B cell (primary cell): ENCODE measurements at regions not wholly inside any gene's neighbourhood (a gene's known extent, or its start where the extent isn't known, plus 50 kb on each side); places are given as distances from the start of the nearest gene placed in this dataset.

ENCODE experiments used
- ATAC-seq: fragments of 200-7000 bp; cut with Tn5 transposase; one replicate; pipeline ENCODE4 v1.10.0; 2021; ENCODE audit warnings: low read depth, mild to moderate bottlenecking, moderate number of reproducible peaks, moderate library complexity
- CTCF ChIA-PET: fragments of 350-600 bp; sonication (Branson Sonifier 250); formaldehyde crosslinking; loops from one replicate; lab custom pipeline; 2021; ENCODE audit warnings: antibody characterized with exemption, inconsistent platforms; lab: Charles Lee
- POLR2A ChIA-PET: fragments of 350-600 bp; sonication (Branson Sonifier 250); formaldehyde crosslinking; loops from one replicate; lab custom pipeline; 2021; ENCODE audit warnings: antibody characterized with exemption; lab: Charles Lee
- DNase-seq: peaks from one replicate; pipeline ENCODE4 v3.0.0; 2013
- H2AFZ ChIP-seq: 2 replicates; pipeline ENCODE4 v1.6.1; 2012; ENCODE audit warnings: mild to moderate bottlenecking, low read depth, low read length; ENCODE audit not compliant: insufficient read depth, poor library complexity, severe bottlenecking
- H3K27ac ChIP-seq, 2 donors: 1 replicate in 1 of 2; 2 replicates in 1 of 2; pipeline ENCODE4 v1.5.1; 2012 to 2013; ENCODE audit warnings: low read length in 2 of 2, mild to moderate bottlenecking in 2 of 2, moderate library complexity in 1 of 2
- H3K27me3 ChIP-seq, 4 experiments: fragments of 200-600 bp in 1 of 4; sonication (generic) in 1 of 4; replicated peaks in 1 of 4; 1 replicate in 2 of 4; 2 replicates in 2 of 4; pipeline versions ENCODE4 v1.6.1 to v1.7.0; 2013 to 2016; ENCODE audit warnings: low read length in 3 of 4, mild to moderate bottlenecking in 2 of 4, mixed read lengths in 1 of 4, moderate library complexity in 1 of 4; ENCODE audit not compliant: insufficient read depth in 4 of 4, control insufficient read depth in 3 of 4; ENCODE audit errors: control extremely low read depth in 1 of 4
- H3K36me3 ChIP-seq, 2 experiments: replicated peaks in 1 of 2; 1 replicate in 1 of 2; 2 replicates in 1 of 2; pipeline versions ENCODE4 v1.6.1 to v1.7.1; 2013; ENCODE audit warnings: low read length in 1 of 2; ENCODE audit not compliant: insufficient read depth in 2 of 2, control insufficient read depth in 1 of 2; ENCODE audit errors: control extremely low read depth in 1 of 2, extremely low read depth in 1 of 2
- H3K4me1 ChIP-seq, 2 donors: fragments of 200-600 bp in 1 of 2; sonication (generic) in 1 of 2; 1 replicate in 1 of 2; 2 replicates in 1 of 2; pipeline versions ENCODE4 v1.5.1 to v1.6.1; 2013 to 2017; ENCODE audit warnings: low read length in 2 of 2; ENCODE audit not compliant: control insufficient read depth in 2 of 2, insufficient read depth in 2 of 2
- H3K4me2 ChIP-seq: replicated peaks from 2 replicates; pipeline ENCODE3; 2012; ENCODE audit warnings: mild to moderate bottlenecking, low read depth, low read length; ENCODE audit not compliant: poor library complexity, severe bottlenecking
- H3K4me3 ChIP-seq, 5 experiments: fragments of 200-600 bp in 1 of 5; sonication (generic) in 1 of 5; 1 replicate in 3 of 5; 2 replicates in 2 of 5; pipeline versions ENCODE4 v1.5.1 to v1.7.0; 2011 to 2016; ENCODE audit warnings: low read length in 4 of 5, mild to moderate bottlenecking in 4 of 5, low read depth in 2 of 5, control low read depth in 1 of 5, moderate library complexity in 1 of 5; ENCODE audit not compliant: insufficient read depth in 1 of 5; ENCODE audit errors: control extremely low read depth in 1 of 5, extremely low read depth in 1 of 5
- H3K79me2 ChIP-seq: fragments of 200-600 bp; sonication (generic); one replicate; pipeline ENCODE4 v1.6.0; 2016; ENCODE audit warnings: low read length; ENCODE audit not compliant: control insufficient read depth, insufficient read depth
- H3K9ac ChIP-seq: fragments of 200-600 bp; sonication (generic); 2 replicates; pipeline ENCODE4 v1.6.1; 2017; ENCODE audit warnings: mild to moderate bottlenecking, low read length, moderate library complexity
- H3K9me3 ChIP-seq, 3 donors: one replicate each; pipeline versions ENCODE4 v1.6.1 to v1.7.1; 2013; ENCODE audit warnings: low read length in 2 of 3; ENCODE audit not compliant: control insufficient read depth in 2 of 3, insufficient read depth in 1 of 3; ENCODE audit errors: control extremely low read depth in 1 of 3
- H4K20me1 ChIP-seq: 2 replicates; pipeline ENCODE4 v1.6.0; 2012; ENCODE audit warnings: mild to moderate bottlenecking, low read length; ENCODE audit not compliant: insufficient read depth, control insufficient read depth, poor library complexity, severe bottlenecking
- H3K27ac Mint-ChIP-seq: one replicate; pipeline ENCODE4 v1.8.0; 2021; ENCODE audit warnings: mixed read lengths
- H3K27me3 Mint-ChIP-seq: one replicate; pipeline ENCODE4 v1.8.0; 2021; ENCODE audit warnings: mixed read lengths
- H3K4me1 Mint-ChIP-seq: one replicate; pipeline ENCODE4 v1.8.0; 2021; ENCODE audit warnings: mixed read lengths
- H3K4me3 Mint-ChIP-seq: one replicate; pipeline ENCODE4 v1.8.0; 2021; ENCODE audit warnings: mixed read lengths
- H3K9me3 Mint-ChIP-seq: one replicate; pipeline ENCODE4 v1.8.0; 2022; ENCODE audit warnings: mixed read lengths; ENCODE audit not compliant: insufficient read depth
- CTCF ChIP-seq: fragments of 200-600 bp; IDR thresholded peaks from one replicate; pipeline ENCODE4 v1.8.0; 2022; ENCODE audit warnings: antibody characterized with exemption, mild to moderate bottlenecking
- EZH2 ChIP-seq: IDR thresholded peaks from 2 replicates; pipeline ENCODE4 v1.6.1; 2012; ENCODE audit warnings: borderline replicate concordance, low read depth, mild to moderate bottlenecking, moderate library complexity, low read length; ENCODE audit not compliant: insufficient read depth, poor library complexity, severe bottlenecking
- WGBS: methylation state at CpG from one replicate; pipeline ENCODE4 v1.1.5; 2013; ENCODE audit warnings: missing lambda C conversion rate; ENCODE audit not compliant: insufficient coverage; 5-methylcytosine and 5-hydroxymethylcytosine counted together
- intact Hi-C: fragments of 100-400 bp; cut with micrococcal nuclease; formaldehyde crosslinking; loops from one replicate; pipeline ENCODE4 v1.10.0; 2022

- no peak overlapping the region for H3K27ac ChIP-seq
- H3K9me3 Mint-ChIP-seq, result no peaks in the 10 kb centered on the region
- no peaks in the 10 kb centered on the region for H3K27me3 ChIP-seq
- no peak for TF ChIP-seq CTCF
- no peak for TF ChIP-seq EZH2
- H3K4me3 ChIP-seq, result no peak overlapping the region
- H3K4me1 ChIP-seq, result no peaks in the 10 kb centered on the region
- intact Hi-C loops, result no loop called here
- no peak overlapping the region for H3K4me3 Mint-ChIP-seq
- ChIA-PET CTCF (no interaction called here), POLR2A (no interaction called here)
- H2AFZ ChIP-seq, result no peak overlapping the region
- H3K4me2 ChIP-seq, result no peak overlapping the region
- peaks cover 0 to 12% (median 0%) of the 10 kb centered on the region in 3 donors for H3K9me3 ChIP-seq
- H3K36me3 ChIP-seq, result no peaks in the 10 kb centered on the region
- no peaks in the 10 kb centered on the region for H4K20me1 ChIP-seq
- H3K79me2 ChIP-seq, result no peaks in the 10 kb centered on the region
- no peak for DNase-seq
- no peak for ATAC-seq
- H3K9ac ChIP-seq, result no peak overlapping the region
- no peaks in the 10 kb centered on the region for H3K4me1 Mint-ChIP-seq
- 81% methylated on average over 6 of the region's 11 CpGs for WGBS
- H3K27ac Mint-ChIP-seq, result no peak overlapping the region
- no peaks in the 10 kb centered on the region for H3K27me3 Mint-ChIP-seq
Observed at GRCh38 chr18:77777163-77777562, 527.5 kb downstream of the GALR1 start.

- H2AFZ ChIP-seq, result no peak overlapping the region
- ATAC-seq (no peak), DNase-seq (no peak)
- no peak overlapping the region for H3K27ac Mint-ChIP-seq
- intact Hi-C loops, result no loop called here
- H3K4me2 ChIP-seq, result no peak overlapping the region
- peaks cover 0 to 5% (median 0%) of the 10 kb centered on the region in 3 donors for H3K9me3 ChIP-seq
- POLR2A ChIA-PET, result no interaction called here
- H3K79me2 ChIP-seq, result no peaks in the 10 kb centered on the region
- no peak overlapping the region for H3K4me3 ChIP-seq
- 95% methylated on average over 12 of the region's 18 CpGs for WGBS
- TF ChIP-seq EZH2 (no peak), CTCF (no peak)
- CTCF ChIA-PET, result no interaction called here
- H3K4me3 Mint-ChIP-seq, result no peak overlapping the region
- H3K36me3 ChIP-seq, result no peaks in the 10 kb centered on the region
- H3K27ac ChIP-seq, result no peak overlapping the region
- no peaks in the 10 kb centered on the region for H3K9me3 Mint-ChIP-seq
- H3K27me3 ChIP-seq, result no peaks in the 10 kb centered on the region
- H3K9ac ChIP-seq, result no peak overlapping the region
- H3K27me3 Mint-ChIP-seq, result no peaks in the 10 kb centered on the region
- no peaks in the 10 kb centered on the region for H3K4me1 ChIP-seq
- H3K4me1 Mint-ChIP-seq, result no peaks in the 10 kb centered on the region
- H4K20me1 ChIP-seq, result no peaks in the 10 kb centered on the region
Observed at GRCh38 chr18:77784759-77785379, 535.2 kb downstream of the GALR1 start.
